Lower lobe of right lung (tissue), 2 donors: ENCODE measurements at regions not wholly inside any gene's neighbourhood (a gene's known extent, or its start where the extent isn't known, plus 50 kb on each side); places are given as distances from the start of the nearest gene placed in this dataset.

Experiments
- ATAC-seq, 2 donors: fragments of 200-7000 bp; cut with Tn5 transposase; one replicate each; pipeline ENCODE4 v1.9.1; 2020 to 2022; ENCODE audit warnings: mild to moderate bottlenecking in 2 of 2, moderate library complexity in 2 of 2
- DNase-seq: peaks from one replicate; pipeline ENCODE4 v3.0.0-alpha.2; 2020
- H3K27ac ChIP-seq: fragments of 200-600 bp; one replicate; pipeline ENCODE4 v1.8.0; 2022
- H3K27me3 ChIP-seq: fragments of 200-600 bp; one replicate; pipeline ENCODE4 v1.8.0; 2022; ENCODE audit warnings: low read depth
- H3K36me3 ChIP-seq: fragments of 200-600 bp; one replicate; pipeline ENCODE4 v1.8.0; 2022; ENCODE audit warnings: mild to moderate bottlenecking
- H3K4me1 ChIP-seq: fragments of 200-600 bp; one replicate; pipeline ENCODE4 v1.8.0; 2022
- H3K4me3 ChIP-seq: fragments of 200-600 bp; one replicate; pipeline ENCODE4 v1.8.0; 2022; ENCODE audit warnings: mild to moderate bottlenecking
- H3K9me3 ChIP-seq: fragments of 200-600 bp; one replicate; pipeline ENCODE4 v1.8.0; 2022
- CTCF ChIP-seq: fragments of 200-600 bp; IDR thresholded peaks from one replicate; pipeline ENCODE4 v1.8.0; 2022; ENCODE audit warnings: antibody characterized with exemption, mild to moderate bottlenecking
- intact Hi-C: fragments of 100-400 bp; cut with DNase I; formaldehyde crosslinking; loops from one replicate; pipeline ENCODE4 v1.11.0; 2022
- donor health status: DM: no; HTN: yes; CAD: no; lungs with severe emphysema.

GRCh38 chr2:128748835-128749605 is 430.4 kb upstream of the HS6ST1 start:
- Histone ChIP-seq H3K4me3 (no peak overlapping the region), H3K36me3 (no peaks in the 10 kb centered on the region), H3K4me1 (peaks cover 6% of the 10 kb centered on the region), H3K27me3 (no peaks in the 10 kb centered on the region), H3K9me3 (no peaks in the 10 kb centered on the region), H3K27ac (no peak overlapping the region)
- DNase-seq (no peak), ATAC-seq (no peak)
- intact Hi-C loops: no loop called here
- no peak for TF ChIP-seq CTCF

DNA sequence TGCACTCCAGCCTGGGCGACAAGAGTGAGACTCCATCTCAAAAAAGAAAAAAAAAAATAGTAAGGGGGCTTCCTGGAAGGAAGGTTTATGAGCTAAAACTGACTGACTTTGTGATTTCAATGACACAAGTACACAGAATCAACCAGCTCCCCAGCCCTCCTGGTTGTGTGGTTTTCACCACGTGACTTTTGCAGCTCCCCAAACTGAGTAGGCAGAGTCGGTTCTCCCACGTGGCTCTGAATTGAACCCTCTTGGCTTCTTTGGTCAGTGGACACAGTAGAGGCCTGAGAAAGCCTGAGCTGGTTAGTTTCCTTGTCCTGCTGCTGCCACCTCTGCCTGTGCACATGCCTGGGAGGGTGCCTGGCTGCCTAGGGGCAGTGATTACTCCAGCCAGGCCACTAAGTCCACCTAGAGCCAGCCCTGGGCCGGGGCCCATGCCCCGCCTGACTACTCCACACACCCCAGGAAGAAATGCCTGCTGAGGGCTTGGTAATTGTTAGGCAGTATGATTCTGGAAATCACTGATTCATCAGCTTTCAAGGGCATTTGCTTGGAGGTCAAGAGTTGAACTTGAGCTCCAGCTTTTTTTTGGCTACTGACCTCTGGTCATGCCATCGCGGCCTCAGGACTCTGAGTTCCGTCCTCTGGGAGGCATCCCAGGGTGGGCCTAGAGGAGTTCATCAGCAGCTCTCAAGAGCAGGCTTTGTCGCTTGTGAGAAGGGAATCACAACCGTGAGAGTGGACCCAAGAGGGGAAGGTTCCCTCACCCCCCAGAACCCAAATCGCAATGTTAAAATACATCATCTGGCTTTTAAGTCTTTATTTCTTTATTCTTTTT is 431.9 kb upstream of the HS6ST1 start:
- intact Hi-C loops: no loop called here
- Histone ChIP-seq H3K27me3 (no peaks in the 10 kb centered on the region), H3K27ac (no peak overlapping the region), H3K4me1 (peaks cover 15% of the 10 kb centered on the region), H3K4me3 (no peak overlapping the region), H3K9me3 (no peaks in the 10 kb centered on the region), H3K36me3 (no peaks in the 10 kb centered on the region)
- DNase-seq (no peak), ATAC-seq (no peak)
- TF ChIP-seq CTCF: no peak

DNA sequence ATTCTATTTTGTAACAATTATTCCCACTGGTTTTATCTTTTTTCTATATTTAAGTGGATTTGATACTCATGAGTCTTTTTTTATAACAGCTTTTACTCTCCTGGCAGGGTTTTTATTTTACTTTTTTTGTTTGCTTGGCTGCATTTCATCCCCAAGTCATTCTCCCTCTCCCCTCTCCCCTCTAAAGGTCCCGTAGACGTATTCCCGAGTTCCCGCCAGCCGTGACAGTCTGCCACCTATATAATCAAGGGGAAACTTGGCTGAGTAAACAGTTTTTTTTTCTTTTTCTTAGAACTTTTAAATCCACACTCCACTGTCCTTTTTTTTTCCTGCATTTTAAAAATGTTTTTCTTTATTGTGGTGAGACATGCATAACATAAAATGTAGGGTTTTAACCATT is 433.1 kb upstream of the HS6ST1 start:
- Histone ChIP-seq H3K4me3 (no peak overlapping the region), H3K9me3 (no peaks in the 10 kb centered on the region), H3K36me3 (no peaks in the 10 kb centered on the region), H3K27ac (no peak overlapping the region), H3K4me1 (peaks cover 15% of the 10 kb centered on the region), H3K27me3 (no peaks in the 10 kb centered on the region)
- intact Hi-C loops: no loop called here
- no peak for DNase-seq
- TF ChIP-seq CTCF: no peak
- no peak for ATAC-seq

- intact Hi-C loops: no loop called here
- Histone ChIP-seq H3K36me3 (no peaks in the 10 kb centered on the region), H3K4me1 (peaks cover 15% of the 10 kb centered on the region), H3K27me3 (no peaks in the 10 kb centered on the region), H3K9me3 (no peaks in the 10 kb centered on the region), H3K27ac (no peak overlapping the region), H3K4me3 (no peak overlapping the region)
- no peak for DNase-seq
- no peak for TF ChIP-seq CTCF
- no peak for ATAC-seq
Measured at GRCh38 chr2:128752691-128753263, 434.1 kb upstream of the HS6ST1 start.

DNA sequence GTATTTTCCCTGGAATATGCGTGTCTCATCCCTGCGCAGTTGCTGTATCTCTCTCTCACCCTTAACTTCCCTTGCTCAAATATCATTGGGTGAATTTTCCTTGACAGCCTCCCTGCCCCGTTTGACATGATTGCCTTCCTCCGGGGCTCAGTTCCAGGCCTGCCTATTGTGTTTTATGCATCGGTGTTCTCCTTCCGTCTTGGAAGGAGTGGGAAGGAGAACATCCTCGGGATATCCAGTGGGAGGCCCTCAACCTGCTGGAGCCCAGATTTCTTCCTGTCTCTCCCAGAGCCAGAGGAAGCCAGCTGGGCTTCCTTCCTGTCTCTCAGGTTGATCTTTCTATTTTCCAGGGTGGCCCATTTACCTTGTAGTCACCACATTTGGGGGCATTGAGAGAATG is 434.7 kb upstream of the HS6ST1 start:
- no peak overlapping the region for H3K4me3 ChIP-seq
- intact Hi-C loops: no loop called here
- H3K4me1 ChIP-seq: peaks cover 15% of the 10 kb centered on the region
- ATAC-seq: no peak
- TF ChIP-seq CTCF: no peak
- no peak for DNase-seq
- H3K9me3 ChIP-seq: no peaks in the 10 kb centered on the region
- H3K27me3 ChIP-seq: no peaks in the 10 kb centered on the region
- no peak overlapping the region for H3K27ac ChIP-seq
- no peaks in the 10 kb centered on the region for H3K36me3 ChIP-seq
